Memory B cell (primary cell): ENCODE measurements at regions not wholly inside any gene's neighbourhood (a gene's known extent, or its start where the extent isn't known, plus 50 kb on each side); places are given as distances from the start of the nearest gene placed in this dataset.

ENCODE experiments used
- ATAC-seq: fragments of 150-1000 bp; cut with Tn5 transposase; 2 replicates; pipeline ENCODE4 v1.10.0; 2021; ENCODE audit warnings: low read depth, mild to moderate bottlenecking, moderate library complexity
- DNase-seq, 2 donors: peaks; one replicate each; pipeline ENCODE4 v3.0.0; 2022; ENCODE audit warnings: low spot score in 2 of 2
- H3K27ac Mint-ChIP-seq: one replicate; pipeline ENCODE4 v1.8.0; 2022; ENCODE audit warnings: mild to moderate bottlenecking, moderate library complexity, mixed read lengths
- H3K27me3 Mint-ChIP-seq: one replicate; pipeline ENCODE4 v1.8.0; 2022; ENCODE audit warnings: mixed read lengths
- H3K36me3 Mint-ChIP-seq: one replicate; pipeline ENCODE4 v1.8.0; 2022; ENCODE audit warnings: mild to moderate bottlenecking, mixed read lengths
- H3K4me1 Mint-ChIP-seq: one replicate; pipeline ENCODE4 v1.8.0; 2022; ENCODE audit warnings: mixed read lengths
- H3K4me3 Mint-ChIP-seq: one replicate; pipeline ENCODE4 v1.8.0; 2022; ENCODE audit warnings: mild to moderate bottlenecking, moderate library complexity, mixed read lengths
- H3K9me3 Mint-ChIP-seq: one replicate; pipeline ENCODE4 v1.8.0; 2022; ENCODE audit warnings: mixed read lengths

- DNase-seq (no peak), ATAC-seq (no peak)
- peaks cover 11% of the 10 kb centered on the region for H3K36me3 Mint-ChIP-seq
Measured at GRCh38 chr18:10291568-10291981, 162.9 kb upstream of the APCDD1 start.

DNA sequence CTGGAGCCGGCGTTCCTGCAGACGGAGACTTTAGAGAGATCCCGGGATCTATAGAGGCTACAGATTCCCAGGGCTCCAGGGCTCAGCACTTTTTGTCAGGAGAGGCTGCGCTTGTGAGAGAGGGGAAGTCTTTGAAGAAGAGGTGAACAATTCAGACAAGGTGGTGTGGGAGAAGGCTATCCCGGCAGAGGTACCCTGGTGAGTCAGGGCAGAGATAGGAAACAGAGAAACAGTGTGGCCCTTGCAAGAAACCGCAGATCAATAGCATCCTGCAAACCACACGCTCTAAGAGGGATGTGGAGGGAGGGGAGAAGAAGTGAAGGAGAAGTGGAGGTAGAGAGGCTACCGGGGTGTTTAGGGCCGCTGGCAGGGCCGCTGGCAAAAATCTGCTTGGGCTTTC lies 160.5 kb upstream of the APCDD1 start:
- Mint-ChIP-seq H3K27me3 (no peaks in the 10 kb centered on the region), H3K4me1 (peaks cover 23% of the 10 kb centered on the region), H3K4me3 (no peak overlapping the region), H3K36me3 (peaks cover 4% of the 10 kb centered on the region), H3K9me3 (peaks cover 5% of the 10 kb centered on the region), H3K27ac (no peak overlapping the region)
- DNase-seq: no peak
- no peak for ATAC-seq

More at GRCh38 chr18:10291568-10291981, 162.9 kb upstream of the APCDD1 start:
- Mint-ChIP-seq H3K4me1 (peaks cover 18% of the 10 kb centered on the region), H3K9me3 (peaks cover 11% of the 10 kb centered on the region), H3K4me3 (no peak overlapping the region), H3K27ac (no peak overlapping the region), H3K27me3 (peaks cover 2% of the 10 kb centered on the region)

- ATAC-seq (no peak), DNase-seq (no peak)
- peaks cover 22% of the 10 kb centered on the region for H3K4me1 Mint-ChIP-seq
- no peaks in the 10 kb centered on the region for H3K36me3 Mint-ChIP-seq
- peaks cover 2% of the 10 kb centered on the region for H3K9me3 Mint-ChIP-seq
- no peaks in the 10 kb centered on the region for H3K27me3 Mint-ChIP-seq
- no peak overlapping the region for H3K27ac Mint-ChIP-seq
- H3K4me3 Mint-ChIP-seq: no peak overlapping the region
Measured at GRCh38 chr18:10295751-10296150, 158.7 kb upstream of the APCDD1 start.

DNA sequence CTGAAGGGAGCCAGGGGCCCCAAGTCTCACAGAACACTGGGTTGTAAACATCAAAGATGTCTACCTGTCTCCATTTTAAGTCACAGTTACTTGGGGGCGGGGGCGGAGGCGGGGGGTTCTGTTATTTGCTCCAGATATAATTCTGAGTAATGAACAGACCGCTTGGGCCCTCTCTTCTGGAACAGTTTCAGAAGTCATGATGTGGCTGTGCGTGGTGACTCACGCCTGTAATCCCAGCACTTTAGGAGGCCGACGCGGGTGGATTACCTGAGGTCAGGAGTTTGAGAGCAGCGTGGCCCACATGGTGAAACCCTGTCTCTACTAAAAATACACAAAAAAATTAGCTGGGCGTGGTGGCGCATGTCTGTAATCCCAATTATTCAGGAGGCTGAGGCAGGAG lies 157.9 kb upstream of the APCDD1 start:
- Mint-ChIP-seq H3K27me3 (no peaks in the 10 kb centered on the region), H3K4me1 (peaks cover 22% of the 10 kb centered on the region), H3K4me3 (no peak overlapping the region), H3K9me3 (peaks cover 2% of the 10 kb centered on the region), H3K36me3 (no peaks in the 10 kb centered on the region), H3K27ac (no peak overlapping the region)
- DNase-seq (no peak), ATAC-seq (no peak)

GRCh38 chr18:10297086-10297485 lies 157.3 kb upstream of the APCDD1 start:
- Mint-ChIP-seq H3K4me1 (peaks cover 22% of the 10 kb centered on the region), H3K9me3 (peaks cover 2% of the 10 kb centered on the region), H3K36me3 (no peaks in the 10 kb centered on the region), H3K27me3 (no peaks in the 10 kb centered on the region), H3K4me3 (peak overlapping the region; percentile 31), H3K27ac (no peak overlapping the region)
- ATAC-seq: peak; percentile 52
- DNase-seq: no peak

GRCh38 chr18:10298346-10298745 lies 156.1 kb upstream of the APCDD1 start:
- no peaks in the 10 kb centered on the region for H3K36me3 Mint-ChIP-seq
- no peaks in the 10 kb centered on the region for H3K27me3 Mint-ChIP-seq
- H3K4me1 Mint-ChIP-seq: peaks cover 22% of the 10 kb centered on the region
- ATAC-seq: peak; percentile 85
- peak overlapping the region; percentile 60 for H3K27ac Mint-ChIP-seq
- no peak for DNase-seq
- H3K9me3 Mint-ChIP-seq: peaks cover 2% of the 10 kb centered on the region
- no peak overlapping the region for H3K4me3 Mint-ChIP-seq

DNA sequence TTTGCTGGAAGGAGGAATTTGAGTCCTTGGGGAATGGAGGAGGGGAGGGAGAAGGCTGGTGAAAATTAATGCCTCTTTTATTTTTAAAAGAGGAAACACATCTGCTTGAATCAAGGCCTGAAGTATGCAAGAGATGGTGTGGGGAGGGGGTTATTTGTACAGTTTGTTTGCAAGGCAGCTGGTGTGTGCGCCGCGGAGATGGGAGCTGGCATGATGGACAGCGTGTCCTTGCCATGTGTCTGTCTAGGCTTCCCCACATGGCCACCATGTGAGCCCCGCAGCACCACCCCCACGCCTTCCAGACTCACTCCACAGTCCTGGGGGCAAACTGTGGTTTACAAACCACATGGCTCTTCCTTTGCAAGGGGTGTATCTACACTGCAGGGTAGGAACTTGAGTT lies 154.8 kb upstream of the APCDD1 start:
- Mint-ChIP-seq H3K4me1 (peaks cover 22% of the 10 kb centered on the region), H3K4me3 (no peak overlapping the region), H3K9me3 (peaks cover 2% of the 10 kb centered on the region), H3K27ac (no peak overlapping the region), H3K36me3 (no peaks in the 10 kb centered on the region), H3K27me3 (no peaks in the 10 kb centered on the region)
- DNase-seq (no peak), ATAC-seq (no peak)

GRCh38 chr18:10300739-10301138 lies 153.7 kb upstream of the APCDD1 start:
- no peak overlapping the region for H3K27ac Mint-ChIP-seq
- no peak overlapping the region for H3K4me3 Mint-ChIP-seq
- H3K4me1 Mint-ChIP-seq: peaks cover 18% of the 10 kb centered on the region
- ATAC-seq (no peak), DNase-seq (no peak)
- H3K9me3 Mint-ChIP-seq: peaks cover 2% of the 10 kb centered on the region
- no peaks in the 10 kb centered on the region for H3K27me3 Mint-ChIP-seq
- H3K36me3 Mint-ChIP-seq: no peaks in the 10 kb centered on the region

- Mint-ChIP-seq H3K4me1 (peaks cover 15% of the 10 kb centered on the region), H3K9me3 (peaks cover 2% of the 10 kb centered on the region), H3K4me3 (no peak overlapping the region), H3K27me3 (no peaks in the 10 kb centered on the region), H3K36me3 (no peaks in the 10 kb centered on the region), H3K27ac (no peak overlapping the region)
- no peak for ATAC-seq
- no peak for DNase-seq
Measured at GRCh38 chr18:10301831-10302483, 152.5 kb upstream of the APCDD1 start.

- Mint-ChIP-seq H3K36me3 (no peaks in the 10 kb centered on the region), H3K27me3 (no peaks in the 10 kb centered on the region), H3K4me1 (peaks cover 9% of the 10 kb centered on the region), H3K9me3 (peaks cover 2% of the 10 kb centered on the region), H3K4me3 (no peak overlapping the region), H3K27ac (no peak overlapping the region)
- DNase-seq (no peak), ATAC-seq (no peak)
Measured at GRCh38 chr18:10303171-10303570, 151.3 kb upstream of the APCDD1 start.

GRCh38 chr18:10304853-10305252 lies 149.6 kb upstream of the APCDD1 start:
- no peaks in the 10 kb centered on the region for H3K36me3 Mint-ChIP-seq
- H3K27ac Mint-ChIP-seq: no peak overlapping the region
- H3K27me3 Mint-ChIP-seq: no peaks in the 10 kb centered on the region
- DNase-seq: no peak
- H3K4me1 Mint-ChIP-seq: no peaks in the 10 kb centered on the region
- ATAC-seq: no peak
- H3K4me3 Mint-ChIP-seq: no peak overlapping the region
- no peaks in the 10 kb centered on the region for H3K9me3 Mint-ChIP-seq

GRCh38 chr18:10306779-10307178 lies 147.7 kb upstream of the APCDD1 start:
- ATAC-seq (no peak), DNase-seq (no peak)
- Mint-ChIP-seq H3K4me1 (no peaks in the 10 kb centered on the region), H3K4me3 (no peak overlapping the region), H3K27ac (no peak overlapping the region), H3K9me3 (no peaks in the 10 kb centered on the region), H3K36me3 (no peaks in the 10 kb centered on the region), H3K27me3 (peaks cover 2% of the 10 kb centered on the region)

DNA sequence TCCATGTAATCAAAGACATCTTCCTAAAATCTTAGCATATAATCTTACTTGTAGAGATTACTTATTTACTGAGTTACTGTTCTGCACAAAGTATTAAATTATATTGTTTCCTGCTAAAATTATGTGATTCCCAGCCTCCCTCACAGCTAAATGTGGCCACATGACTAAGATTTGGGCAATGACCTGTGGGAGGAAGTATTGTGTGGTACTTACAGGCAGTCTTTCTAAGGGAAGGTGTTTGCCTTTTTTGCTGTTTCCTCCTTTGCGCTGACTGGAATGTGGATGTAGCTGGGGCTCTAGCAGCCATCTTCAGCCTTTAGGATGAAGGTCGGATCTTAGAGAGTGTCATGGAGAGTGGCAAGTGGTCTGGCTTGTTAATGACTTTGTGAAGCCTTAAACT lies 146.3 kb upstream of the APCDD1 start:
- Mint-ChIP-seq H3K4me3 (no peak overlapping the region), H3K36me3 (no peaks in the 10 kb centered on the region), H3K27ac (no peak overlapping the region), H3K27me3 (peaks cover 3% of the 10 kb centered on the region), H3K4me1 (no peaks in the 10 kb centered on the region), H3K9me3 (no peaks in the 10 kb centered on the region)
- DNase-seq (no peak), ATAC-seq (no peak)

DNA sequence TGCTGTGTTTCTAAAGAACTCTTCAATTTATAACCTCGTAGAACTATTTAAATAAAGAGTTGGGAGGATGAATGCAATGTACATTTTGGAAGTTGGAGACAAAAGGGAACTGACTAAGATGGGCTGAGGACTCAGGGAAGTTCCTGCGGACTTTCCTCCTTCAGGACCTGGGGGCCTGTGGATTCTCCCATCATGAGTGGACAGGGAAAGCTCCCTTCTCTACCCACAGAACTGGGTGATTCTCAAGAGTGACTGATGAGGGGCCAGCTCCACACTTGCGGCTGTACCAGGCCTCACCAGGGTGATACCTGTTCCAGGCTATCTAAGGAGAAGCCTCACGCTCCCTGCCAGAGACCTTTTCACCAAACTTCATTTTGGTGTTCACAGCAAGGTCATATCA lies 143.8 kb upstream of the APCDD1 start:
- Mint-ChIP-seq H3K4me1 (peaks cover 6% of the 10 kb centered on the region), H3K4me3 (no peak overlapping the region), H3K27me3 (peaks cover 3% of the 10 kb centered on the region), H3K27ac (no peak overlapping the region), H3K36me3 (no peaks in the 10 kb centered on the region), H3K9me3 (no peaks in the 10 kb centered on the region)
- DNase-seq (no peak), ATAC-seq (no peak)

GRCh38 chr18:10312326-10313015 lies 142.0 kb upstream of the APCDD1 start:
- Mint-ChIP-seq H3K36me3 (no peaks in the 10 kb centered on the region), H3K9me3 (no peaks in the 10 kb centered on the region), H3K4me3 (no peak overlapping the region), H3K27me3 (peaks cover 3% of the 10 kb centered on the region), H3K4me1 (peaks cover 17% of the 10 kb centered on the region), H3K27ac (no peak overlapping the region)
- ATAC-seq (no peak), DNase-seq (no peak)
